MCF 10A (cell line): ENCODE measurements at regions not wholly inside any gene's neighbourhood (a gene's known extent, or its start where the extent isn't known, plus 50 kb on each side); places are given as distances from the start of the nearest gene placed in this dataset.

ENCODE experiments used
- BruUV-seq: library from RNA; stranded (reverse); fragments of 400-500 nt; replicated peaks from 2 replicates; lab custom pipeline; 2021; lab: Mats Ljungman, UMichigan
- CTCF ChIA-PET: fragments of 300-600 bp; sonication (Branson Sonifier 250); formaldehyde crosslinking; extraction: SDS; loops from one replicate; lab custom pipeline; 2021; ENCODE audit warnings: antibody characterized with exemption, inconsistent platforms; lab: Yijun Ruan, JAX
- POLR2A ChIA-PET: fragments of 300-600, 350-650 bp; sonication (Branson Sonifier 250); formaldehyde crosslinking; extraction: SDS; loops from one replicate; lab custom pipeline; 2020; ENCODE audit warnings: antibody characterized with exemption, inconsistent platforms; lab: Yijun Ruan, JAX
- DNase-seq: peaks from one replicate; pipeline ENCODE4 v3.0.0-alpha.2; 2018; ENCODE audit not compliant: unreplicated experiment
- H3K27ac Mint-ChIP-seq: one replicate; pipeline ENCODE4 v1.8.0; 2022; ENCODE audit warnings: mild to moderate bottlenecking, low read depth, mixed read lengths; ENCODE audit not compliant: unreplicated experiment
- H3K27me3 Mint-ChIP-seq: one replicate; pipeline ENCODE4 v1.8.0; 2022; ENCODE audit warnings: mixed read lengths; ENCODE audit not compliant: insufficient read depth, unreplicated experiment
- H3K36me3 Mint-ChIP-seq: one replicate; pipeline ENCODE4 v1.8.0; 2022; ENCODE audit warnings: mild to moderate bottlenecking, moderate library complexity, mixed read lengths; ENCODE audit not compliant: insufficient read depth, unreplicated experiment
- H3K4me1 Mint-ChIP-seq: one replicate; pipeline ENCODE4 v1.8.0; 2022; ENCODE audit warnings: mixed read lengths; ENCODE audit not compliant: insufficient read depth, unreplicated experiment
- H3K4me3 Mint-ChIP-seq: one replicate; pipeline ENCODE4 v1.8.0; 2022; ENCODE audit warnings: mild to moderate bottlenecking, moderate library complexity, mixed read lengths; ENCODE audit not compliant: unreplicated experiment
- H3K9me3 Mint-ChIP-seq: one replicate; pipeline ENCODE4 v1.8.0; 2022; ENCODE audit warnings: mixed read lengths; ENCODE audit not compliant: unreplicated experiment
- CTCF ChIP-seq: fragments of 200-600 bp; IDR thresholded peaks from one replicate; pipeline ENCODE4 v1.8.0; 2022; ENCODE audit warnings: antibody characterized with exemption, mild to moderate bottlenecking; ENCODE audit not compliant: unreplicated experiment
- intact Hi-C: fragments of 100-400 bp; cut with micrococcal nuclease; formaldehyde crosslinking; loops from 2 replicates; pipeline ENCODE4 v1.14.1; 2022

- CTCF ChIA-PET: no interaction called here
- TF ChIP-seq CTCF: no peak
- no peaks in the 10 kb centered on the region for H3K36me3 Mint-ChIP-seq
- H3K4me1 Mint-ChIP-seq: no peaks in the 10 kb centered on the region
- no peaks in the 10 kb centered on the region for H3K27me3 Mint-ChIP-seq
- H3K4me3 Mint-ChIP-seq: no peak overlapping the region
- intact Hi-C loops: no loop called here
- POLR2A ChIA-PET: no interaction called here
- no TSS peak for BruUV-seq
- H3K27ac Mint-ChIP-seq: no peak overlapping the region
- peaks cover 5% of the 10 kb centered on the region for H3K9me3 Mint-ChIP-seq
- DNase-seq: peak; percentile 16
These were observed 200.5 kb upstream of the LRRC4C start for GRCh38 chr11:41659985-41660384.

GRCh38 chr11:41660585-41660984 lies 201.1 kb upstream of the LRRC4C start:
- intact Hi-C loops: no loop called here
- no peak for DNase-seq
- Mint-ChIP-seq H3K27me3 (no peaks in the 10 kb centered on the region), H3K4me1 (no peaks in the 10 kb centered on the region), H3K9me3 (peaks cover 4% of the 10 kb centered on the region), H3K36me3 (no peaks in the 10 kb centered on the region), H3K27ac (no peak overlapping the region), H3K4me3 (no peak overlapping the region)
- CTCF ChIA-PET: interaction anchor here (1.4 kb wide), 1 partner anchor 1622 kb away, joined by 3 read pairs; no protein-coding TSS in a partner anchor
- POLR2A ChIA-PET: no interaction called here
- TF ChIP-seq CTCF: no peak
- no TSS peak for BruUV-seq

GRCh38 chr11:41665441-41666360 lies 206.2 kb upstream of the LRRC4C start:
- Mint-ChIP-seq H3K9me3 (no peaks in the 10 kb centered on the region), H3K27ac (no peak overlapping the region), H3K27me3 (no peaks in the 10 kb centered on the region), H3K4me3 (no peak overlapping the region), H3K4me1 (no peaks in the 10 kb centered on the region), H3K36me3 (no peaks in the 10 kb centered on the region)
- BruUV-seq: no TSS peak
- intact Hi-C loops: no loop called here
- POLR2A ChIA-PET: no interaction called here
- CTCF ChIA-PET: no interaction called here
- no peak for DNase-seq
- no peak for TF ChIP-seq CTCF

GRCh38 chr11:41666951-41667653 lies 207.7 kb upstream of the LRRC4C start:
- Mint-ChIP-seq H3K9me3 (no peaks in the 10 kb centered on the region), H3K27ac (no peak overlapping the region), H3K36me3 (no peaks in the 10 kb centered on the region), H3K27me3 (no peaks in the 10 kb centered on the region), H3K4me3 (no peak overlapping the region), H3K4me1 (peaks cover 5% of the 10 kb centered on the region)
- DNase-seq: no peak
- ChIA-PET CTCF (no interaction called here), POLR2A (interaction anchor here (0.7 kb wide), 1 partner anchor 1935 kb away, joined by 5 read pairs; no protein-coding TSS in a partner anchor)
- intact Hi-C loops: no loop called here
- no peak for TF ChIP-seq CTCF
- no TSS peak for BruUV-seq
